22Rv1 (cell line): ENCODE measurements at regions not wholly inside any gene's neighbourhood (a gene's known extent, or its start where the extent isn't known, plus 50 kb on each side); places are given as distances from the start of the nearest gene placed in this dataset.

ENCODE experiments used
- ZFX ChIP-seq: fragments of 450-650 bp; IDR thresholded peaks from 2 replicates; pipeline ENCODE4 v1.6.1; 2017; ENCODE audit warnings: antibody characterized with exemption, borderline replicate concordance
- TF ChIP-seq, protein P1 (sequence below): fragments of 450-650 bp; IDR thresholded peaks from 2 replicates; pipeline ENCODE4 v1.5.1; 2017; ENCODE audit warnings: mild to moderate bottlenecking

DNA sequence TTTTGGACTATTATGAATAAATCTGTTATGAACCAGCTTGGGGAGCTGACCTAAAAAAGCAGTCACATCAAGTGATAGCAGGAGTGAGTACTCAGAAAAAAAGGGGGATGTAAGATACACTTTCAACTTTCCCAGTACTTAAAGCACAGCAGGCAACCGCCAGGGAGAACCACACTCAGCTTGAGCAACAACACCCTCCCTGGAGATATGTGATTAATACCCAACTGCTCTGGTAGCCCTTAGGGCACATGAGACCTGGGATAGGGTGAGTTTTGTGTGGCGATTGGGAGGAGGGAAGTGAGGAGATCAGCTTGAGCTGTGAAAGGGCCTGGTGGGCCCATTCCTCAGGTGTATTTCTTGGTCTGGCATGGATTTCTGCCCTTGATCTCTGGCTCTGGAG, 220.3 kb upstream of the SFRP2 start:
- TF ChIP-seq, protein P1, sequence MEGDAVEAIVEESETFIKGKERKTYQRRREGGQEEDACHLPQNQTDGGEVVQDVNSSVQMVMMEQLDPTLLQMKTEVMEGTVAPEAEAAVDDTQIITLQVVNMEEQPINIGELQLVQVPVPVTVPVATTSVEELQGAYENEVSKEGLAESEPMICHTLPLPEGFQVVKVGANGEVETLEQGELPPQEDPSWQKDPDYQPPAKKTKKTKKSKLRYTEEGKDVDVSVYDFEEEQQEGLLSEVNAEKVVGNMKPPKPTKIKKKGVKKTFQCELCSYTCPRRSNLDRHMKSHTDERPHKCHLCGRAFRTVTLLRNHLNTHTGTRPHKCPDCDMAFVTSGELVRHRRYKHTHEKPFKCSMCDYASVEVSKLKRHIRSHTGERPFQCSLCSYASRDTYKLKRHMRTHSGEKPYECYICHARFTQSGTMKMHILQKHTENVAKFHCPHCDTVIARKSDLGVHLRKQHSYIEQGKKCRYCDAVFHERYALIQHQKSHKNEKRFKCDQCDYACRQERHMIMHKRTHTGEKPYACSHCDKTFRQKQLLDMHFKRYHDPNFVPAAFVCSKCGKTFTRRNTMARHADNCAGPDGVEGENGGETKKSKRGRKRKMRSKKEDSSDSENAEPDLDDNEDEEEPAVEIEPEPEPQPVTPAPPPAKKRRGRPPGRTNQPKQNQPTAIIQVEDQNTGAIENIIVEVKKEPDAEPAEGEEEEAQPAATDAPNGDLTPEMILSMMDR: no peak
- no peak for TF ChIP-seq ZFX
